Loucy (cell line): ENCODE measurements at regions not wholly inside any gene's neighbourhood (a gene's known extent, or its start where the extent isn't known, plus 50 kb on each side); places are given as distances from the start of the nearest gene placed in this dataset.

ENCODE experiments used
- H2AFZ ChIP-seq: fragments of 200-600 bp; sonication (generic); 2 replicates; pipeline ENCODE4 v1.6.0; 2016; ENCODE audit warnings: antibody characterized with exemption, mild to moderate bottlenecking, low read length, moderate library complexity
- H3F3A ChIP-seq: fragments of 200-600 bp; 2 replicates; pipeline ENCODE4 v1.6.0; 2016; ENCODE audit warnings: antibody characterized with exemption, low read depth, mild to moderate bottlenecking
- H3K27me3 ChIP-seq: fragments of 200-600 bp; sonication (generic); 2 replicates; pipeline ENCODE4 v1.6.1; 2014; ENCODE audit warnings: low read length, mild to moderate bottlenecking; ENCODE audit not compliant: insufficient read depth, poor library complexity, severe bottlenecking
- H3K36me3 ChIP-seq: fragments of 200-600 bp; sonication (generic); 2 replicates; pipeline ENCODE4 v1.6.1; 2016; ENCODE audit warnings: low read length; ENCODE audit not compliant: insufficient read depth
- H3K4me1 ChIP-seq: fragments of 200-600 bp; sonication (generic); 2 replicates; pipeline ENCODE4 v1.5.1; 2014; ENCODE audit warnings: low read length, mild to moderate bottlenecking; ENCODE audit not compliant: insufficient read depth, poor library complexity, severe bottlenecking
- H3K4me2 ChIP-seq: fragments of 200-600 bp; sonication (generic); 2 replicates; pipeline ENCODE4 v1.6.0; 2014; ENCODE audit warnings: antibody characterized with exemption, low read length, low read depth, mild to moderate bottlenecking; ENCODE audit not compliant: poor library complexity, severe bottlenecking
- H3K4me3 ChIP-seq: fragments of 200-600 bp; sonication (generic); 2 replicates; pipeline ENCODE4 v1.5.1; 2014; ENCODE audit warnings: low read length, mild to moderate bottlenecking, mixed read lengths; ENCODE audit not compliant: poor library complexity, severe bottlenecking
- H3K79me2 ChIP-seq: fragments of 200-600 bp; sonication (generic); 2 replicates; pipeline ENCODE4 v1.6.1; 2014; ENCODE audit warnings: low read length; ENCODE audit not compliant: insufficient read depth
- H3K9ac ChIP-seq: fragments of 200-600 bp; sonication (generic); 2 replicates; pipeline ENCODE4 v1.6.0; 2014; ENCODE audit warnings: mild to moderate bottlenecking, low read depth, low read length, moderate library complexity; ENCODE audit not compliant: poor library complexity, severe bottlenecking
- H3K9me2 ChIP-seq: fragments of 200-600 bp; sonication (generic); replicated peaks from 2 replicates; pipeline ENCODE4 v1.6.1; 2016; ENCODE audit warnings: low read depth, low read length, mixed read lengths
- H3K9me3 ChIP-seq: fragments of 200-600 bp; sonication (generic); 2 replicates; pipeline ENCODE4 v1.6.1; 2014; ENCODE audit warnings: mild to moderate bottlenecking, antibody characterized with exemption, low read length, low read depth; ENCODE audit not compliant: insufficient read depth
- H4K20me1 ChIP-seq: fragments of 200-600 bp; sonication (generic); 2 replicates; pipeline ENCODE4 v1.6.0; 2014; ENCODE audit warnings: antibody characterized with exemption, low read length, mild to moderate bottlenecking; ENCODE audit not compliant: insufficient read depth, poor library complexity, severe bottlenecking
- CTCF ChIP-seq: fragments of 200-600 bp; sonication (generic); conservative IDR thresholded peaks from 2 replicates; pipeline ENCODE4 v1.5.1; 2014; ENCODE audit warnings: mild to moderate bottlenecking, antibody characterized with exemption, low read length
- EZH2phosphoT487 ChIP-seq: fragments of 200-600 bp; IDR thresholded peaks from 2 replicates; pipeline ENCODE4 v1.6.1; 2018; ENCODE audit warnings: antibody characterized with exemption, mild to moderate bottlenecking, moderate library complexity, borderline replicate concordance

DNA sequence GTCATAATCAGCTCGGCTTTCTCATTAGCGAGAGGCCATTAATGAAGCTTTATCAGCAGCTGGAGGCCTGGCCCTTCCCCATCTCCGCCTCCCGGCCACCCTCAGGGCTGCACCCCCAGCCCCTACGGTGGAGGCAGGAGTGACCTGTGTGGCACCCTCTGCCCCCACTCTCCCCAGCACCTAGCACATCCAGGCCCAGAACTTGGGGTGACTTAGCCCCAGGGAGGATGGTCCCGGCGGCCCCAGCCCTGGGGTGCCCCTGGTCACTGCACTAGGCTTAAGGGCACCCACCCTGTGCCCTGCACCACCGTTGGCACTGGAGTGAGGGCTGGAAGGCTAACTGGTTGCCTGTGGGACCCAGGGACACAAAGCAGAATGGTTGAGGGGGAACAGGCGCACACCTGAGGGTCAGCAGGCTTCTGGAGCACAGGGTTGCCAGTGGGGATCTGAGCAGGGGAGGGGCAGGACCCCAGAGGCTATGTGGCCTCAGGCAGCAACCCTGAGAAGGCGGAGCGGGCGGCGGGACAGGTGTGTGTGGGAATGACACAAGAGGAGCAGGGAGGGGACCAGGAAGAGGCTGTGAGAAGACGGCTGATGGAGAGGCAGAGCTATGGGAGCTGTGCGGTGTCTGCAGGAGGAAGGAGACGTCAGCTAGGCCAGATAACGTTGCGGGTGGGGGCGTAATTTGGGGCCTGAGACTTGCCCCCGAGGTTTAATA, 120.2 kb downstream of the FAM53A start:
- H3K4me3 ChIP-seq, result no peak overlapping the region
- no peak overlapping the region for H3K4me2 ChIP-seq
- no peak overlapping the region for H2AFZ ChIP-seq
- no peaks in the 10 kb centered on the region for H3F3A ChIP-seq
- no peaks in the 10 kb centered on the region for H4K20me1 ChIP-seq
- no peaks in the 10 kb centered on the region; the same call in 1 of the 2 replicates for H3K9me3 ChIP-seq
- no peaks in the 10 kb centered on the region for H3K27me3 ChIP-seq
- H3K4me1 ChIP-seq, result no peaks in the 10 kb centered on the region
- H3K36me3 ChIP-seq, result no peaks in the 10 kb centered on the region
- H3K9ac ChIP-seq, result no peak overlapping the region
- TF ChIP-seq CTCF, result no peak
- TF ChIP-seq EZH2phosphoT487, result no peak
- H3K9me2 ChIP-seq, result no peaks in the 10 kb centered on the region
- H3K79me2 ChIP-seq, result no peaks in the 10 kb centered on the region

GRCh38 chr4:1563241-1563640, 120.9 kb downstream of the FAM53A start:
- Histone ChIP-seq H3K9ac (no peak overlapping the region), H3K9me2 (no peaks in the 10 kb centered on the region), H3K36me3 (no peaks in the 10 kb centered on the region), H3K27me3 (no peaks in the 10 kb centered on the region), H3F3A (no peaks in the 10 kb centered on the region), H3K9me3 (no peaks in the 10 kb centered on the region; the same call in 1 of the 2 replicates), H2AFZ (no peak overlapping the region), H3K4me1 (no peaks in the 10 kb centered on the region), H3K4me2 (no peak overlapping the region), H3K4me3 (no peak overlapping the region), H3K79me2 (no peaks in the 10 kb centered on the region), H4K20me1 (no peaks in the 10 kb centered on the region)
- no peak for TF ChIP-seq CTCF
- TF ChIP-seq EZH2phosphoT487, result no peak

- H4K20me1 ChIP-seq, result no peaks in the 10 kb centered on the region
Measured at GRCh38 chr4:1562771-1563170, 121.3 kb downstream of the FAM53A start.

More at GRCh38 chr4:1562771-1563170, 121.3 kb downstream of the FAM53A start:
- H3K9me3 ChIP-seq, result no peaks in the 10 kb centered on the region; the same call in 1 of the 2 replicates
- H3K9me2 ChIP-seq, result no peaks in the 10 kb centered on the region
- no peaks in the 10 kb centered on the region for H3K36me3 ChIP-seq
- no peak overlapping the region for H3K4me3 ChIP-seq
- no peaks in the 10 kb centered on the region for H3K27me3 ChIP-seq
- H3K4me1 ChIP-seq, result no peaks in the 10 kb centered on the region
- H3F3A ChIP-seq, result no peaks in the 10 kb centered on the region
- no peak overlapping the region for H3K9ac ChIP-seq
- no peaks in the 10 kb centered on the region for H3K79me2 ChIP-seq
- no peak overlapping the region for H2AFZ ChIP-seq
- TF ChIP-seq CTCF (no peak), EZH2phosphoT487 (no peak)
- no peak overlapping the region for H3K4me2 ChIP-seq
